PC-3 (cell line): ENCODE measurements at regions not wholly inside any gene's neighbourhood (a gene's known extent, or its start where the extent isn't known, plus 50 kb on each side); places are given as distances from the start of the nearest gene placed in this dataset.

Experiments
- ATAC-seq: fragments of 200-7000 bp; cut with Tn5 transposase; 2 replicates; pipeline ENCODE4 v1.9.1; 2020; ENCODE audit warnings: mild to moderate bottlenecking, moderate library complexity
- BruUV-seq: library from RNA; stranded (reverse); fragments of 400-500 nt; replicated peaks from 2 replicates; lab custom pipeline; 2021; lab: Mats Ljungman, UMichigan
- CTCF ChIA-PET: fragments of 300-600 bp; sonication (Branson Sonifier 250); formaldehyde crosslinking; loops from one replicate; lab custom pipeline; 2022; ENCODE audit warnings: antibody characterized with exemption; lab: Charles Lee
- POLR2A ChIA-PET: fragments of 300-600 bp; sonication (Branson Sonifier 250); formaldehyde crosslinking; loops from one replicate; lab custom pipeline; 2022; ENCODE audit warnings: antibody characterized with exemption; ENCODE audit not compliant: unreplicated experiment; lab: Charles Lee
- DNase-seq: peaks from one replicate; pipeline ENCODE4 v3.0.0-alpha.2; 2015
- H2AFZ ChIP-seq: fragments of 300-600 bp; sonication (generic); 2 replicates; pipeline ENCODE4 v1.6.0; 2016; ENCODE audit warnings: antibody characterized with exemption, low read length
- H3F3A ChIP-seq: fragments of 300-600 bp; sonication (generic); one replicate; pipeline ENCODE4 v1.6.0; 2017; ENCODE audit warnings: antibody characterized with exemption, low read length, control low read depth, mild to moderate bottlenecking; ENCODE audit not compliant: unreplicated experiment
- H3K27ac ChIP-seq: fragments of 300-600 bp; sonication (generic); 2 replicates; pipeline ENCODE4 v1.5.1; 2016; ENCODE audit warnings: mild to moderate bottlenecking, low read length
- H3K27me3 ChIP-seq: fragments of 300-600 bp; sonication (generic); 2 replicates; pipeline ENCODE4 v1.6.1; 2016; ENCODE audit warnings: low read length, mixed read lengths
- H3K36me3 ChIP-seq: fragments of 300-600 bp; sonication (generic); 2 replicates; pipeline ENCODE4 v1.6.1; 2016; ENCODE audit warnings: low read depth, mixed run types, low read length, mixed read lengths
- H3K4me1 ChIP-seq: fragments of 300-600 bp; sonication (generic); 2 replicates; pipeline ENCODE4 v1.5.1; 2016; ENCODE audit warnings: low read length; ENCODE audit not compliant: insufficient read depth
- H3K4me2 ChIP-seq: fragments of 300-600 bp; sonication (generic); 2 replicates; pipeline ENCODE4 v1.6.0; 2016; ENCODE audit warnings: low read length
- H3K4me3 ChIP-seq: fragments of 300-600 bp; sonication (generic); 2 replicates; pipeline ENCODE4 v1.5.1; 2016; ENCODE audit warnings: mild to moderate bottlenecking, low read length, mixed read lengths
- H3K79me2 ChIP-seq: fragments of 300-600 bp; sonication (generic); 2 replicates; pipeline ENCODE4 v1.6.1; 2017; ENCODE audit warnings: low read length, mixed read lengths
- H3K9ac ChIP-seq: fragments of 300-600 bp; sonication (generic); 2 replicates; pipeline ENCODE4 v1.6.0; 2016; ENCODE audit warnings: mild to moderate bottlenecking, low read length
- H3K9me2 ChIP-seq: fragments of 300-600 bp; sonication (generic); replicated peaks from 2 replicates; pipeline ENCODE4 v1.6.1; 2016; ENCODE audit warnings: mixed run types, low read length, mixed read lengths
- H3K9me3 ChIP-seq: fragments of 300-600 bp; sonication (generic); 2 replicates; pipeline ENCODE4 v1.6.1; 2016; ENCODE audit warnings: low read length, mixed read lengths
- H4K20me1 ChIP-seq: fragments of 300-600 bp; sonication (generic); 2 replicates; pipeline ENCODE4 v1.6.1; 2016; ENCODE audit warnings: low read length, mixed read lengths
- CTCF ChIP-seq: fragments of 300-600 bp; sonication (generic); conservative IDR thresholded peaks from 2 replicates; pipeline ENCODE4 v1.5.1; 2017; ENCODE audit warnings: antibody characterized with exemption, low read depth, mild to moderate bottlenecking, low read length
- EZH2 ChIP-seq: fragments of 300-600 bp; sonication (generic); IDR thresholded peaks from one replicate; pipeline ENCODE4 v1.6.1; 2017; ENCODE audit warnings: antibody characterized with exemption, mild to moderate bottlenecking, low read length; ENCODE audit not compliant: unreplicated experiment
- EZH2phosphoT487 ChIP-seq: fragments of 300-600 bp; sonication (generic); IDR thresholded peaks from 2 replicates; pipeline ENCODE4 v1.6.1; 2018; ENCODE audit warnings: mild to moderate bottlenecking, antibody characterized with exemption, low read length, borderline replicate concordance
- intact Hi-C: fragments of 100-400 bp; cut with micrococcal nuclease; formaldehyde crosslinking; loops from 2 replicates; pipeline ENCODE4 v1.9.0; 2023

DNA sequence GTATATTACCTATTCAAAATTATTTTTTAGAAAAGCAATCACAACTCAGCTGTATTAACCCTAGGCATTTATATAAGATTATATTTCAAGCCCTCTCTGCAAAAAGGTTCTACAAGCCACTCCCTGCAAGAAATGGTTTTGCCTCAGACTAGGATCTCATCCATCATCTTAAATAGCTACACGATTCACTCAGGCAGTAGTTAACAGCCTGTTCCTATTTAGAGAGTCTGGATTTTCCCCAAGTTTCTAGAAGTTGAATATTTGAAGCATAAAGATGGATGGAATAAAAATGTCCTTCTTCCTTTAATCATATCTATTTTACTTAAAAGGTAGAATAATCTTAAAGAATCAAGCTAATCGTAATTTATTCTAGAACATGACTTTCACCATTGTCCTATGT, 167.1 kb upstream of the STK17B start:
- Histone ChIP-seq H3K9me3 (no peaks in the 10 kb centered on the region), H3K27ac (no peak overlapping the region), H3K4me1 (peaks cover 33% of the 10 kb centered on the region), H3K79me2 (no peaks in the 10 kb centered on the region), H3K9ac (no peak overlapping the region), H3K27me3 (no peaks in the 10 kb centered on the region), H3K36me3 (no peaks in the 10 kb centered on the region), H3K4me2 (no peak overlapping the region), H3K9me2 (no peaks in the 10 kb centered on the region), H4K20me1 (no peaks in the 10 kb centered on the region), H3F3A (peaks cover 4% of the 10 kb centered on the region), H2AFZ (no peak overlapping the region), H3K4me3 (no peak overlapping the region)
- CTCF ChIA-PET = interaction anchor here (0.7 to 1.6 kb wide), 3 partner anchors 77 to 260 kb away, joined by 3 to 9 read pairs (median 9); no protein-coding TSS in a partner anchor
- POLR2A ChIA-PET = no interaction called here
- intact Hi-C loops = loop anchor here (5.0 kb wide), 1 partner anchor 106 kb away; no protein-coding TSS in a partner anchor
- ATAC-seq (no peak), DNase-seq (no peak)
- TF ChIP-seq EZH2phosphoT487 (no peak), EZH2 (no peak), CTCF (no peak)
- no TSS peak for BruUV-seq

DNA sequence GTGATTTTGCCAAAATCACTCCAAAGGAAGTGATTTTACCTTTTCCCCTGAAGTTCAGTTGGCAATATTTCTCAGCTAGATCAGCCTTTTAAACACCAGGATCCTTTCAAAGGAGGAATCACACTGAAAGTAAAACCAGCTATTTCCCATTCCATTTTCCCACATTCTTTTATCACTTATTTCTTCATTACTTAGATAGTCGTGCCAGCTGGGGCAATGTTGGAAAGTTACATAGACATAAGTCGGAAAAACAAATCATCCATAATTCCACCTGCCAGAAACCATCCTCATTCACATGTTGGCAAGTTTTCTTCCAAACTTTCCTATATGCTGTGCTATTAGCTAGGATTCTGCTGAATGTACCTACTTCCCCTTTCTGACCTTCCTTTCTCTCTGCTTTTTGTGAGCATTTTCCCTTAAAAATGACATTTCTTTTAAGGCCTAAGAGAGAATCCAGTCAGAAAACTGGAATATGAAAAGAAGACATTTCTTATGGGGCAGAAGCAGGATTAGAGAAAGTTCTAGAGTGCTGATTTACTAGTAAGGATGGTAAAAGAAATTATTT, 170.0 kb upstream of the STK17B start:
- no peak for TF ChIP-seq CTCF
- no peak for TF ChIP-seq EZH2phosphoT487
- no peak for TF ChIP-seq EZH2
- H3K9ac ChIP-seq = no peak overlapping the region
- no peaks in the 10 kb centered on the region for H3F3A ChIP-seq
- ATAC-seq = no peak
- CTCF ChIA-PET = no interaction called here
- peaks cover 8% of the 10 kb centered on the region for H3K4me1 ChIP-seq
- no peak overlapping the region for H3K27ac ChIP-seq
- intact Hi-C loops = loop anchor here (10.0 kb wide), 1 partner anchor 413 kb away; no protein-coding TSS in a partner anchor
- no peak overlapping the region for H2AFZ ChIP-seq
- no peak overlapping the region for H3K4me2 ChIP-seq
- H3K79me2 ChIP-seq = no peaks in the 10 kb centered on the region
- H3K36me3 ChIP-seq = no peaks in the 10 kb centered on the region
- H3K9me3 ChIP-seq = no peaks in the 10 kb centered on the region
- no peaks in the 10 kb centered on the region for H3K27me3 ChIP-seq
- no TSS peak for BruUV-seq
- POLR2A ChIA-PET = no interaction called here
- H3K4me3 ChIP-seq = no peak overlapping the region
- H4K20me1 ChIP-seq = no peaks in the 10 kb centered on the region
- no peaks in the 10 kb centered on the region for H3K9me2 ChIP-seq
- DNase-seq = no peak

DNA sequence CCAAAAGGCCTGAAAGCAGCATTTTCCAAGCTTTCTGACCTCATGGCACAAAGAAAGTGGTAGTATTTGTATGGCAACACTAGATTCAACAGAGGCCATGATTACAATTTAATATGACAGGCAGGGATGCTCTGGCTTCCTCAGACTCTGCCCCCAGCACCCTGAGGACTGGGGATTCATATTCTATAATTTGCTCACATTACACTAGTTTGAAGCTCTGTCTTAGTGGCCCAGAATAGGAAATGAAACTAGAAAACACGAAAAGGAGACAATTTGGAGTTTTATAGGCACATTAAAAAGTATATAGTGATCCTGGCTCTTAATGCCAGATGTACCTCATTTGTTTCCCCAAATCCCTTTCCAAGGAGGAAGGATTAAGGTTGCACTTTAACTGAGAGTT, 173.0 kb upstream of the STK17B start:
- ChIA-PET POLR2A (no interaction called here), CTCF (no interaction called here)
- Histone ChIP-seq H3K9me3 (no peaks in the 10 kb centered on the region), H3K9me2 (no peaks in the 10 kb centered on the region), H3K27me3 (no peaks in the 10 kb centered on the region), H3K79me2 (no peaks in the 10 kb centered on the region), H3K4me3 (no peak overlapping the region), H4K20me1 (no peaks in the 10 kb centered on the region), H3F3A (no peaks in the 10 kb centered on the region), H2AFZ (no peak overlapping the region), H3K4me2 (no peak overlapping the region), H3K4me1 (no peaks in the 10 kb centered on the region), H3K9ac (no peak overlapping the region), H3K36me3 (no peaks in the 10 kb centered on the region), H3K27ac (no peak overlapping the region)
- DNase-seq = no peak
- ATAC-seq = no peak
- intact Hi-C loops = loop anchor here (10.0 kb wide), 1 partner anchor 410 kb away; no protein-coding TSS in a partner anchor
- no TSS peak for BruUV-seq
- TF ChIP-seq CTCF = no peak
- no peak for TF ChIP-seq EZH2phosphoT487
